GM18508 (cell line): ENCODE measurements at regions not wholly inside any gene's neighbourhood (a gene's known extent, or its start where the extent isn't known, plus 50 kb on each side); places are given as distances from the start of the nearest gene placed in this dataset.

Source experiments
- ATAC-seq: cut with Tn5 transposase; IDR thresholded peaks from one replicate; pipeline ENCODE4 v1.9.1; 2021; ENCODE audit warnings: moderate number of reproducible peaks; ENCODE audit not compliant: insufficient read depth, unreplicated experiment

GRCh38 chr4:11768251-11768972 is 339.7 kb upstream of the HS3ST1 start:
- no peak for ATAC-seq

GRCh38 chr4:11765849-11766453 is 337.3 kb upstream of the HS3ST1 start:
- no peak for ATAC-seq

DNA sequence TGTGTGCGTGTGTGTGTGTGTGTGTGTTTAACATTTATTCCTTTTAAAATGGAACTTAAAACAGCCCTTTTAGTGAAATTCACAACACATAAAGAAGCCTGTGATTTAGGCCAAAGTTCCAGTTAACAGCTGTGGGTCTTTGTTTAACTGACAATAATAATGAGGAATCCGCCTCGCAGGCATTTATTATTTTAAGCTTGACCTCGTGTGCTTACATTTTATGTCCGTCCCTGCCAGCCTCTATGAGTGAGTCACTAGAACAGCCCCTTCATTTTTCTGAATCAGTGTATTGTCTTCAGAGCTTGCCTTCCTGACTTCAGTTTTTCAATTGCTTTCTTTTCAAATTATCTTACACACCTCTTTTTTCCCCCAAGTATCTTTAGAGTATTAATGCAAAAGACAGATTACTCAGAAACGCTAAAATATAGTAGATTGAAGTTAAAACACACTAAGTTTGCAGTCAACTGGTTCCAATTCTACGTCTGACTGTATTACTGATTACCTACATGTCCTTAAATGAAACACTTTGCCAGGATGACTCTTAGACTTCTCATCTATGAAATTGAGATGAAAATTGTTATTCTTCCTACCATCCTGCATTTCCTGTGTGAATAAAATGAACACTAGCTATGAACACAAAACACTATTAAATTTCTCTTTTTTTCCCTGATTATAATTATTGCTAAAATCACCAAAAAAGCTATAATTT is 319.6 kb upstream of the HS3ST1 start:
- no peak for ATAC-seq

DNA sequence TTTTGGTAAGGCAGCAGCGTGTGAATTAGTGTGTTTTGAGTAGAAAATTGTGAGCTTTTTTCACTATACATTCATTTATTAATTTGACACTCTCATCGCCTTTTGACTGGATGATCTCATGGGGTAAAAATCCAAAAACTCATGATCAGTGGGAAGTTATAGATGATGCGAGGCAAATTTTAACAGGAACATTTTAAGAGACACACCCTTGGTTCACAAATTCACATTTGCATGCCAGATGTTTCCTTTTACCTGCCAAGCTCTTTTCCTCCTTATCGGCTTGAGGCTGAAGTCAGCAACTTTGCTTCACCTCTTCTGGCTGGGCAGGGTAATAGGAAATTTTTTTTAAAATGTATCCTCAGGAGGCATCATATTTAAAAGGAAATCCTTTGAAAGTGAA is 318.0 kb upstream of the HS3ST1 start:
- no peak for ATAC-seq

- no peak for ATAC-seq
These were observed 315.3 kb upstream of the HS3ST1 start for GRCh38 chr4:11743976-11744375.

GRCh38 chr4:11743236-11743635 is 314.5 kb upstream of the HS3ST1 start:
- ATAC-seq, result no peak

GRCh38 chr4:11741190-11741652 is 312.5 kb upstream of the HS3ST1 start:
- ATAC-seq, result no peak

DNA sequence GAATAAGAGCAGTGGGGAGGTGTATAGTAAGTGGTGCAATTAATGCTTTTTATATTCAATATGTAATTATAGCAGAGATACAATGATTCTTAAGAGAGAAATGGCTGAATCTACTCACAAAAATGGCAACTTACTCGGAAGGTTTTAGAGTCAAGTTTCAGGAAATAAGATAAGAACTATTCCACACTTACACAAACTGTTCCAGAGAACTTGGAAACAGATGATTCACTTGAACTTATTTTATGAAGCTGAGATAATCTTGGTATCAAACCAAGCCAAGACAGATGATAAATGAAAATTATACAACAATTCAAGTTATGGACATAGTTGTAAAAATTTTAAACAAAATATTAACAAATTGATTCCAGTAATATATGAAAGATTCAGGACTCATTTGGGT is 311.3 kb upstream of the HS3ST1 start:
- no peak for ATAC-seq

GRCh38 chr4:11736978-11737377 is 308.3 kb upstream of the HS3ST1 start:
- no peak for ATAC-seq

DNA sequence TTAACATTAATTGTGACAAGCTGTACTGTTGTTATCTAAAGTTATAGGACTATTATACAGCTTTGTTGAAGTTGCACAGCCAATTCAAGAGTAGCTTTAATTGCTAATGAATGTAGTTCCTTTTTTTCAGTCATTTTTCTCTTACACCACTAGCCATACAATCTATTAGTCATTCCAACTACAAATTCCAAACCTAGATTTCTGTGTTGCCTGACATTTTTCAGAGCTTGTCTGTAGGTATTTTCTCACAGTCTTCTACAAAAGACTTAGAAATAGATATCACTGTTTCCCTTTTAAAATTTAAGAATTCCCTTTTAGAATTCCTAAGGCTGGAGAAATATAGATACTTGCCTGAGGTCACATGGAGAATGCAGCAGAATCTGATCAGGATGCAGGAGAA is 307.0 kb upstream of the HS3ST1 start:
- no peak for ATAC-seq

DNA sequence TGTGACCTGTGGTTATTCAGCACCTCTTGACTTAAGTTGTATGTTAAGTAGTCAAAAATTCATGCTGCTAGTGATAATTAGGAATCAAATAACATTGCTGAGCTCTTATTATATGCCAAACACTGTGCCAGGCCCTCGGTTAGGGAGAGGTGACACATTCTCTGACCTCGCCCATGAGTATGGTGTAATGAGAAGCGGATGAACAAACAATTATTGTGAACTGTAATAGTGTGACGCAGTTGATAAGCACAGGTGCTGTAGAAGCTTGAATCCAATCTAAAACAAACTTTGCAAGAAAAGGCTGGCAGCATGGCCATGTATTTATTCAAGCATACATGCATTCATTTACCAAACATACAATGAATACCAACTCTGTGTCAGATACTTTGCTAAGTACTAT is 303.5 kb upstream of the HS3ST1 start:
- ATAC-seq, result no peak

GRCh38 chr4:11730545-11730944 is 301.9 kb upstream of the HS3ST1 start:
- ATAC-seq, result no peak

DNA sequence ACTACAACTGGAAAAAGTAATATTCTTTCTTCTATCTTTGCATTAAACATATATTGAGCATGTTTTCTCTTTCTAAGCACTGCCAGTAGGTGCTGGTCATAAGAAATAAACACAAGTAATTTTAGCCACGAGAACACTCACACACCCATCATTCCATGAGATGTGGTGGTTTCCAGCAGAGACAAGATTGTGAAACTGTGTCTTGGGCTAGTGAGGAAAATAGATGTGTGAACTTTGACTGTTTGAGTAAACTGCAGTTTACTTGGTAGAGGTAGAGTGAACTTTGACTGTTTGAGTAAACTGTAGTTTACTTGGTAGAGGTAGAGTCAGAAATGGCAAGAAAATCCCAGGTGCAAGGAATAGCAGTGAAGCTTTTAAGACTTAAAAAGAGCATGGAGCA is 300.9 kb upstream of the HS3ST1 start:
- no peak for ATAC-seq

- no peak for ATAC-seq
These were observed 299.3 kb upstream of the HS3ST1 start for GRCh38 chr4:11727903-11728564.

DNA sequence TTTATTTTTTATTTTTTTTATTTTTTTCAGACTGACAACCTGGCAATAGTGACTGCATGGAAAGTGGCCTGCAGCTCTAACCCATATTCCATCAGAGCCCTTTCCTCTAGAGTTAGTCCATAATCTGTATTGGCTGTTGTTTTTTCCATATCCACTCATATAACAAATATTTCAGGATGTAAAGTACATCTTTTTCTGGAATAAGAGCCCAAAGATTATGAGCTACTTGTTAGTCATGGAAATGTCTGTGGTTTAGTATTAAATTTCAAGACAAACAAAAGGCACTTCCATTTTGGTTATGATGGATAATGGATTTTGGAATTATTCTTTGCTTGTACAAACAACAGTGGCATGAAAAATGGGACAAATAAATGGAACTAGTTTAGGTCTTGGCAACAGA is 296.0 kb upstream of the HS3ST1 start:
- no peak for ATAC-seq

DNA sequence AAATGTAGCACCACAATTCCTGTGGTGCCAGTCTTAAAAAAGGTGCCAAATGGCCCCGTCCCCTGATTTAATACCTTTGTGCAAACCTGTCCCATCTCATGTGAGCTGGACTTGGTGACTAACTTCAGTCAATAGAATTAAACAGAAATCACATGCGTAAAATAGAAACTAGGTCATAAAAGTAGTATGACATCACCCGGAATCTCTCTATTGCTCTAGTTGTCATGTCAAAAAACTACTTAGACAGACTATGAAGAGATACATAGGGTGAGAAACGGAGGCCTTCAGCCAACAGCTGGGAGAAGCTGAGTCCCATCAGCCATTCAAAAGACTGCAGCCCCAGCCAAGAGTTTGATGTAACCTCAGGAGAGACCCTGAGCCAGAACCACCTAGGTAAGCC is 293.5 kb upstream of the HS3ST1 start:
- ATAC-seq, result no peak

- ATAC-seq, result no peak
These were observed 291.6 kb upstream of the HS3ST1 start for GRCh38 chr4:11720292-11720691.

GRCh38 chr4:11719879-11720278 is 291.2 kb upstream of the HS3ST1 start:
- no peak for ATAC-seq

GRCh38 chr4:11715753-11716521 is 287.2 kb upstream of the HS3ST1 start:
- ATAC-seq, result no peak

DNA sequence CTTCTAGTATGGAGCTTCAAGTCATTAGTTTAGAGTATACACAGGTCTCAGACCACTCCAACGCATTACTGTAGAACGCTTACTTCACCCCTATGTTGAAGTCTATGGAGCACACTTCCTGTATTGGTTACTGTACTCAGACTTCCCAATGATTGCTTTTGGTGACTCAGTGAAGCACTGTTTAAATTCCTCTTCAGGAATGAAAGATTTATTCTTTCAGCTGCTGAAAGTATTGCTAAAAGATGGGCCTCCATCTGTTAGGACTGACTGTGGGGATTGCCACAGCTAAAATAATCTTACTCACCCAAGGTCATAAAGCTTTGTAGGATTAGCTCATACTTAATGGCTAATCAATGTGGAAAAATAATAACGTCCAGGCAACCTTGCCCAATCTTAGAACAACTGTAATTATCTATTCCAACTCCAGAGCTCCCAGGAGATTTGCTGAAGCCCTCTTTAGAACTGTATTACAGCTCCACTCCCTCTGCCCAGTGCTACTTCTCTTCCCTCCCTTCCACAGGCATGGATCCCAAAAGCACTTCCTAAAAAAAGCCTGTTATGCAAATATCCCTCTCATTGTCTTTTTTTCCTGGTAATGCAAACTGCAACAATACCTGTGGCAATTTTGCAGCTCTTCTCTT is 281.9 kb upstream of the HS3ST1 start:
- ATAC-seq, result no peak
